GM21423 (cell line): ENCODE measurements at regions not wholly inside any gene's neighbourhood (a gene's known extent, or its start where the extent isn't known, plus 50 kb on each side); places are given as distances from the start of the nearest gene placed in this dataset.

ENCODE experiments used
- ATAC-seq: cut with Tn5 transposase; IDR thresholded peaks from one replicate; pipeline ENCODE4 v1.9.1; 2021; ENCODE audit warnings: mild to moderate bottlenecking, moderate library complexity; ENCODE audit not compliant: unreplicated experiment

DNA sequence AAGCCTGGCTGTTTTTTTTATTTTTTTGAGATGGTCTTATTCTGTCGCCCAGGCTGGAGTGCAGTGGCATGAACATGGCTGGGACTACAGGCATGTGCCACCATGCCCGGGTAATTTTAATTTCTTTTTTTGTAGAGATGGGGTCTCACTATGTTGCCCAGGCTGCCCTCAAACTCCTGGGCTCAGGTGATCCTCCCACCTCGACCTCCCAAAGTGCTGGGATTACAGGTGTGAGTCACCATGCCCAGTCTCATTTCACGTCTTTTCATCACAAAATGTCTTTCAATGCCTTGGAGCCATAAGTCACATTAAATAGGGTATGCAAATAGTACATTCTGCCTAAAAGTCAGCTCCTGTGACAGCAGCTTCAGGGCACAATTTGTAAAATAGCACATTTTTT is 52.8 kb downstream of the SOX2 start:
- ATAC-seq = no peak

GRCh38 chr3:181770296-181770695 is 58.6 kb downstream of the SOX2 start:
- ATAC-seq = no peak

- ATAC-seq = no peak
Measured at GRCh38 chr3:181771120-181771519, 59.4 kb downstream of the SOX2 start.

GRCh38 chr3:181772166-181772565 is 60.4 kb downstream of the SOX2 start:
- no peak for ATAC-seq

- no peak for ATAC-seq
Measured at GRCh38 chr3:181773921-181774320, 62.2 kb downstream of the SOX2 start.

- ATAC-seq = no peak
Measured at GRCh38 chr3:181782306-181782954, 70.7 kb downstream of the SOX2 start.

DNA sequence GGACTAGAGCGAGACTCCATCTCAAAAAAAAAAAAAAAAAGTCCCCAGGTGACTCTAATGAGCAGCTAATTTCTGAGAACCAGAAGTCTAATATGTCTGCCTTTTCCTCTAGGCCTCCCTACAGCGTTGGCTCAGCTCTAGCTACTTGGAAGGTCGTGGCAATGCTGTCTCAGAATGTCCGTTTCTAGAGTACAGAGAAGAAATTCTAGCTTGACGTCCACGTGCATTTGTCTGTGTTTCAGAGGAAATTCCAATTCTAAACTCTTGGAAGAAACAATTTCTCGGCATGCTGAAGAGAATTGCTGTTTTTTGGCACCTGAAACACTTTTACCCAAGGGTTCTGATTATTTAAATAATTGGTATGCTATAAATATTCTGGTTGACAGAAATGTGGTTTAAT is 78.8 kb downstream of the SOX2 start:
- no peak for ATAC-seq

DNA sequence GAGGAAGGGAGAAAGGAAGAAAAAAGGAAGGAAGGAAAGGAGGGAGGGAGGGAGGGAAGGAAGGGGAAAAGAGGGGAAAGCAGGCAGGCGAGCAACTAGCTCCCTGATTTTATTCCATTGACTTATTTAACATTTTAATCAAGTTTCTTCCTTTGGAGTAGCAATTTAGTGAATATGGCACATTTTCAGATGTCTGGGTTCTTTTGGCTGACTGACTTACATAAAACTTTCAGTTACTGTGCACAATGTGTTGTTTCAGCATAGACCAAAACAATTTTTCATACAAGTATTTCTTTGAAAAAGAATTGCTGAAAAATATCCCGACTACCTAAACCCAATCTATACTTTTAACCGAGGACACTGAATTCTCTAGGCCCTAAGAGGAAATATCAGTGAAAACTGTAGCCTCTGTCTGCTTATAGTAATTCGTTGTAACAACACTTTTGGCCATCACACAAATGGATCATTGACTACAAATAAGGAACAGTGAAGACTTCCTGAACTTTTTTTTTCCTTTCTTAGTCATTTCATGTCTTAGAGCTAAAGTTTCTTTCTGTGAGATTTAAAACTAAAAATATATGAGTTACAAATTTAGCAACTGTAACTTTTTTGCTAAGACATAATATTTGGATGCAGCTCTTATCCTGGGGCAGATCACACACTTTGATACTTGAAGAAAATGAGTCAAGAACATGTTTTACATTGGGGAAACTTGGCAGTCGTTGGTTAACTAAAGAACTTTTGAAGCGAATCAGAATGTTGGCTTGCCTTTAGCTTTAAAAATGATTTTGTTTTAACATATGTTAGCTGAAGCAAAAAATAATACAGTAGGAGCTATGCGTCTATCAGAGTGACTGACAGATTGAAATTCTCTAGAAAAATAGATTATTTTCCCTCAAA is 79.6 kb downstream of the SOX2 start:
- no peak for ATAC-seq

GRCh38 chr3:181793006-181793405 is 81.3 kb downstream of the SOX2 start:
- ATAC-seq = no peak

- ATAC-seq = no peak
Measured at GRCh38 chr3:181794011-181794790, 82.5 kb downstream of the SOX2 start.

DNA sequence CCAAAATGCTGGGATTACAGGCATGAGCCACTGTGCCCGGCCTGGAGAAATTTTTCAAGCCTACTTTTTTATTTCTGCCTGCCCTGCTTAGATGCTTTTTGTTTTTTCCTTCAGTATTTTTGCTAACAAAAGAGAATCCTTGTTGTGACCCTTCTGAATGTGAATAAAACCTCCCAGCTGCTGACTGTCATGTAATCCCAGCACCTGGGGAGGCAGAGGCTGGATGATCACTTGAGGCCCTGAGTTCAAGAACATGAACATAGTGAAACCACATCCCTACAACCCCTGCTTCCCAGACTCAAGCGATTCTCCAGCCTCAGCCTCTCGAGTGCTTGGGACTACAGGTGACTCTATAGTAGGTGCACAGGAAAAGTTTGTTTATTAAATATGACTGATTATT is 84.9 kb downstream of the SOX2 start:
- no peak for ATAC-seq

- no peak for ATAC-seq
Measured at GRCh38 chr3:181797431-181797830, 85.7 kb downstream of the SOX2 start.

- ATAC-seq = no peak
Measured at GRCh38 chr3:181805703-181806102, 94.0 kb downstream of the SOX2 start.

DNA sequence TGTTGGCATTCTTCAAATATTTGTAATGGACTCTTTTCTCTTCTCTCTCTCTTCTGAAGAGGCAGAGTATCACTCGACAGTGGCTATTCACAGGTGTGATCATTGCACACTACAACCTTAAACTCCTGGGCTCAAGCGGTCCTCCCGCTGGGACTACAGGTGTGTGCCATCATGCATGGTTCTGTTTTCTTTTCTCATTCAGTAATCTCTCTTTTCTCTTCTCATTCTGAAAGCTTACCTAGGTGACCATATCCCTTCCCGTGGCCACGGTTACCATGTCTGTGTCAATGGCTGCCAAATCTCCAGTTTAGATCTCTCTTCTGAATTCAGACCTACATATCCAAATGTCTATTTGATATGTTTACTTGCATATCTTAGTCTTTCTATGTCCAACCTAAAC is 96.3 kb downstream of the SOX2 start:
- no peak for ATAC-seq

DNA sequence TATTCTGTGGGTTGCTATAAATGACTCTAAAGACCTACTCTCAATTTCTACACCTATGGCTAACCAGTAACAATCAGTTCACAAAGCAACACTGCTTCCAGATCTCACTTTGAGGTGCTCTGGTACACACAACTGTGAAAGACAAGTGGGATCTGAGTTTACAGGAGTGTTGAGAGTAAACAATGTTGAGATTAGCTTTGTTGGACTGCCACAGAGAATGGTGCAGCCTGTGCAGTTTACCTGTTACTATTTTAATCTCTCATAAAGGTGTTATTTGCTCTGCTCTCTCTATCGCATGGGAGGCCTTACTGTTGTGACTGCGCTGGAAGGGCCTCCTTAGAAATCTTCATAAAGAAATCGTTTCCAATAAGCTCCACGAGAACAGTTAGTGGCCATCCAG is 112.0 kb downstream of the SOX2 start:
- ATAC-seq = no peak

GRCh38 chr3:181824961-181825360 is 113.2 kb downstream of the SOX2 start:
- no peak for ATAC-seq

DNA sequence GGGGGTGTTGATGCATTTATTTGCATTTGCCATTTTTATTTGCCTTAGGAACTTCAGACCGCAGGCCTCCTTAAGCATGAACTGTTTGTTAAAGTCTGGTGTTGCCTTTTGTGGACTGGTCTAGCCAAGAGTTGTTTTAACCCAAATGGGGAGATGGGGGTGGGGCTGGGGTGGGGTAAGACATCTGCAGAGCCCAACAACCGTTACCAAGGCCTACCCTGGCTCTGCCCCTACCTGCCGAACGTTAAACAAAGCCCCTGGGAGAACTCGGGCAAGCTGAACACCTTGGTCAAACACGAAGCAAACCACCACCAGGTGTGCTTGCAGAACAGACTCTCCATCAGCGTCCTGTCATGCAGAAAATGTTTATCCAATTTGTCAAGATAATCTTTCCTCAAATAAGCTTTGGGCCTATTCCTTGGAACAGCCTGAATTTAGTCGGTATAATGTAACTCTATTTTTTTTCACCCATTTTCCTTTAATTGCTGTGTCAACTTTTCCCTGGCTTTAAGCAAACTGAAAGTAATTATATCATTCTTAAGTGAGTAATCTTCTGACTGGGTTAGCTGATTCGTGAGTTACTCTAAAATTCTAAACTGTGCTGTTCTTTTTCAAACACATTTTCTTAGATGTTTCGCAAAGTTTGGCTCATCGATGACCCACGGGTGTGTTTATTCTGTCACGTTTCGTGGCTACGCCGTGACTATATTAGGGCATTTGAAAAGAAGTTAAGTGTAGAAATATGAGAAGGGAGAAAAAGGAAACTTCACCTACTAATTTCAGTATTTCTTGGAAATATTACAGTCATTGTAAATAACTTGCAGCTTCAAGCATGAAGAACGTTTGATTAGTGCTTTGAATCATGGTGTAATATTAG is 127.6 kb downstream of the SOX2 start:
- no peak for ATAC-seq

DNA sequence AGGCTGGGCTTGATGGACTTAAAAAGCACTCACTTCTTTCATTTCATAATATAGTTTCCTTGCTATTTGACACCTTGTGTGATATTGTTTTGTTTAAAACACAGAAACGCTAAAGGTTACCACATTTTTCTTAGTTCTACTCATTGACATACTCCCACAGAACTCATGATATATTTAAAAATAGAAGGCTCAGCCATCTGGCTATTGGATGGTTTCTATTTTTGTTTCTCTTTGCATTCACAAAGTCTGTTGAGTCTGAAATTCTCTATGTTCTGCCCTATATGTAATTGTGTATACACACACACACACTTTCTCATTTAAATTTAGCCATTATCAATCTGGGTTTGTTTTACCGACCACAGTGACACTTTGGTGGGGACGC is 128.2 kb downstream of the SOX2 start:
- no peak for ATAC-seq

- no peak for ATAC-seq
Measured at GRCh38 chr3:181844211-181844610, 132.5 kb downstream of the SOX2 start.

DNA sequence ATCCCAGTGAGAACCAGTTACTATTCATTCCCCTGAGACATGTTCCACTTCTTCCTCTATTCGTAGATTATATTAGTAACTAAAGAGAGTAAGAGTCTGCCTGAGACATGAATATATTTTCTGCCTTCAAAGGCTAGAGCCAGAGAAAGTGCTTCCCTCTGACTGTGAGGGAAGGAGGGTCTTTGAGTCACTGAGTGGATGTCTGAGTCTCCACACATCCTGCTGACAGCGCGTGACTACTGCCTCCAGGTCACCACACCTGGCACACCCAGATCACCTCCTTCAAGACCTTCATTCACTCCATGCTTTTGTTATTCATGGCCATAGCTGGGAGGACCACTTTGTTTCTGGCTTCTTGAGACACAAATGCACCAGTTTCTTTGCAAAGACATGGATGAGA is 135.6 kb downstream of the SOX2 start:
- ATAC-seq = no peak

GRCh38 chr3:181851063-181851462 is 139.3 kb downstream of the SOX2 start:
- no peak for ATAC-seq
